ENCODE measurements at regions not wholly inside any gene's neighbourhood (a gene's known extent, or its start where the extent isn't known, plus 50 kb on each side); places are given as distances from the start of the nearest gene placed in this dataset.

DNA sequence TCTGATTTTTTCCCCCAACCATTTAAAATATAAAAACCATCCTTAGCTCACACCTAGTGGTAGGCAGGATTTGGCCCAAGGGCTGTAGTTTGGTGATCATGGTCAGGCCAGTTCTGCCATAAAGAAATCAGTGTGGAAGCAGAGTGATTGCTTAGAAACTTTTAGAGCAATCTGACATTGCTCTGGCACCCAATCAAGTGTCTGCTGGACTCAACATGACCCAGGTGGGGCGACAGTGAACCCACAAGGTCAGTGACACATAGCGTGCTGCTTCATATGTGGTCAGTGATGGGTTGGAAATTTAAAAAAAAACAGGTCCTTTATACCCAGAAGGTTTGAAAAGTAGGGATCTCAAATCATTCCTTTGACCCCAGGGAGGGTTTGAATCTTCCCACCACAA is 107.9 kb downstream of the BANF2 start:
- TF ChIP-seq, protein P1, sequence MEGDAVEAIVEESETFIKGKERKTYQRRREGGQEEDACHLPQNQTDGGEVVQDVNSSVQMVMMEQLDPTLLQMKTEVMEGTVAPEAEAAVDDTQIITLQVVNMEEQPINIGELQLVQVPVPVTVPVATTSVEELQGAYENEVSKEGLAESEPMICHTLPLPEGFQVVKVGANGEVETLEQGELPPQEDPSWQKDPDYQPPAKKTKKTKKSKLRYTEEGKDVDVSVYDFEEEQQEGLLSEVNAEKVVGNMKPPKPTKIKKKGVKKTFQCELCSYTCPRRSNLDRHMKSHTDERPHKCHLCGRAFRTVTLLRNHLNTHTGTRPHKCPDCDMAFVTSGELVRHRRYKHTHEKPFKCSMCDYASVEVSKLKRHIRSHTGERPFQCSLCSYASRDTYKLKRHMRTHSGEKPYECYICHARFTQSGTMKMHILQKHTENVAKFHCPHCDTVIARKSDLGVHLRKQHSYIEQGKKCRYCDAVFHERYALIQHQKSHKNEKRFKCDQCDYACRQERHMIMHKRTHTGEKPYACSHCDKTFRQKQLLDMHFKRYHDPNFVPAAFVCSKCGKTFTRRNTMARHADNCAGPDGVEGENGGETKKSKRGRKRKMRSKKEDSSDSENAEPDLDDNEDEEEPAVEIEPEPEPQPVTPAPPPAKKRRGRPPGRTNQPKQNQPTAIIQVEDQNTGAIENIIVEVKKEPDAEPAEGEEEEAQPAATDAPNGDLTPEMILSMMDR (IDR thresholded peaks at IDR 0.05), result no peak
- no peak for TF ChIP-seq POLR2A (IDR thresholded peaks at IDR 0.05)

Data from testis (tissue), 2 donors.